NCI-H2227 treated with DMSO at 0.1 percent for 48 hours (cell line): ENCODE measurements at regions not wholly inside any gene's neighbourhood (a gene's known extent, or its start where the extent isn't known, plus 50 kb on each side); places are given as distances from the start of the nearest gene placed in this dataset.
"Not testable (repeated sequence)": the region's sequence is repeated elsewhere in the genome, so short reads cannot be mapped to it uniquely, and the experiment has no call there.

Source experiments
- DNase-seq: peaks from one replicate; lab custom pipeline; 2025; lab: John Stamatoyannopoulos, UW

DNA sequence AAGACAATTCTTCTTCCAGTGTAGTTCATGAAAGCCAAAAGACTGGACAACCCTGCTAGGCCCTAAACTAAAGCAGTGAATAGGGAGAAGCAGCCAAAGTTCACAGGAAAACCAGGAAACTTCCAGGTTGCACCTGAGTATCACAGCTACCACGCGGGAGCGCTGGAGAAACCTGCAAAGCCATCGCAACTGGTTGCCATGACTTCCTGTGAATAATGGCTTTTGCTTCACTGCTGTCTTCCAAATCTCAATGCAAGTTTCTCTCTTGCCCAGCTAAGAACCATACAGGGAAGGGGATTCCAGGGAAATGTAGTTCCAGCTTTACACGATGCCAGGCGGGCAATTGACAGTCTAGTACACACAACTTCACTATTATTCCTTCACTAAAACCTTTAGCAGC, 114.1 kb downstream of the GXYLT1 start:
- no peak for DNase-seq

DNA sequence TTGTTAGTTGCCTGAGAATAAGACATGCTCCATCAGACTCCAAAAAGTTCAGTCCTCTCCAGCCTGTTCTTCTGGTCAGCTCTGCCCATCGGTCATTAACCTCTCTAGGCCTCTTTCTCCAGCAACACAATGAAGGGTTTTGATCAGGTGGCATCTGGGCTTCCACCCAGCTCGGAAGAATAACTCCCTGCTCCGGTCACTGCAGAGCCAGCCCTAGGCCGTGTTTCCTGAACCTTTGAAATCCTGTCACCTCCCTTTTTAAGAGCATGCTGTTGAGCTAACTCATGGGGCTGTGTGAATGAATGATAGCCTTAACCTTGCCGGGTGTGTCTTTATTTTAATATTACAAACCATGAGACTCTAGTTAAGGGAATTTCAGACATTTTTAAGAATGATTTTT, 117.1 kb downstream of the GXYLT1 start:
- no peak for DNase-seq

DNA sequence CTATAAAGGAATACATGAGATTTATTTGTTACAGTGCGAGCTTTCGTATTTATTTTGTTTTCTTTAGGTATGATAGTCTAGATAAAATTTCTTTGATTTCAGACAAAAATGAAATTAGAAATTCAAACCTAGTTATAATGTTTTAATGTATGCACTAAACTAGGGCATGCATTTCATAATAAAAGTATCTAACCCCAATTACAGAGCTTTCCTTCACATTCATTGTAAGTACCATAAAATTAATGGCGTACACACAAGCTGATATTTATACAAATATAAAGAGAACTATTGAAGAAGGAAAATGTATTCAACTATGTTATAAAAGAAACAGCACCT, 120.2 kb downstream of the GXYLT1 start:
- no peak for DNase-seq

DNA sequence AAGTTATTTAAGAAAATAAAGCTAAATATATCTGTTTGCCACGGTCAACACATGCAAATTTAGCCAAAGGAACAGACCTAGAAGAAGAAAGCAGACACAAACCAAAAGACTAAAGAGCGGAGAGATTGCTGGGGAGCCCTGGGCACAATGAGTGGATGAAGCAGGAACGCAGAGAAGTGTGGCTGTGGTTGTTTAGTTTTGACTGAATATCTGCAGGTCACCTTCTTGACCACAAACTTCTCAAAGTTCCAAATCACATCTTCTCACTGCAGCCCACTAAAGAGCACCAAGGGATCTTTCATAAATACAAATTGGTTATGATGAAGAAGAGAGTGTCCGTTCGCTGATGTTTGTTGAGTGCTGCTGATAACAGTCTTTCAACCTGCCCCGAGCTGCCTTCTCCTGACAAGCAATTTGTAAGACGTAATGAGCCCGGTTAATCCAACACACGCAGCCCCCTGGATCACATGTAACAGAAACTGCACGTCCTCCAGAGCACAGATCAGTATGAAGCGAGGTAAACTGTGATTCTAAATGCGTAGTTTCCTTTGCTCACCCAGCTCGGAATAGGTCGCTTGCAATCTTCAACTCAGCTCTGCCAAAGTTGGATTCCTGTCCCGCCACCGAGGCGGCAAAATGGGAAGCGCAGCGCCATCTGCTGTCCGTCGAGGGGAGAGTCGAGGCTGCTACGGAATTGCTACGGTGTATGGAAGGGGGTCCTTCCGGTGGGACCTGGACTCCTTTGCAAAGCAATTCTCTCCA, 120.8 kb downstream of the GXYLT1 start:
- DNase-seq: peak; percentile 19

DNA sequence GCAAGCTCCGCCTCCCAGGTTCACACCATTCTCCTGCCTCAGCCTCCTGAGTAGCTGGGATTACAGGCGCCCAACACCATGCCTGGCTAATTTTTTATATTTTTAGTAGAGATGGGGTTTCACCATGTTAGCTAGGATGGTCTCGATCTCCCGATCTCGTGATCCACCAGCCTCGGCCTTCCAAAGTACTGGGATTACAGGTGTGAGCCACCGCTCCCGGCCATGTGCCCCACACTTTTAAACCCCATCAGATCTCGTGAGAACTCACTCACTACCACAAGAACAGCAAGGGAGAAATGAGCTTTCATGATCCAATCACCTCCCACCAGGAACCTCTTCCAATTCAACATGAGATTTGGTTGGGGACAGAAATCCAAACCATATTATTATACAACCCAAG, 122.7 kb downstream of the GXYLT1 start:
- not testable (repeated sequence) for DNase-seq

DNA sequence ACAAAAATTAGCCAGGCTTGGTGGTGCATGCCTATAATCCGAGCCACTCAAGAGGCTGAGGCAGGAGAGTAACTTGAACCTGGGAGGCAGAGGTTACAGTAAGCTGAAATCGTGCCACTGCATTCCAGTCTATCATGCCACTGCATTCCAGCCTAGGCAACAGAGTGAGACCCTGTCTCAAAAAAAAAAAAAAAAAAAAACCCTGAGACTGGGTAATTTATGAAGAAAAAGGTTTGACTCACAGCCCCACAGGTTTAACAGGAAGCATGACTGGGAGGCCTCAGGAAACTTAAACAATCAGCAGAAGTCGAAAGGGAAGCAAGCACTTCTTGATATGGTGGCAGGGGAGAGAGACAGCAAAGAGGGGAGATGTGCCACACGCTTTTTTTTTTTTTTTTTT, 123.2 kb downstream of the GXYLT1 start:
- DNase-seq: no peak

DNA sequence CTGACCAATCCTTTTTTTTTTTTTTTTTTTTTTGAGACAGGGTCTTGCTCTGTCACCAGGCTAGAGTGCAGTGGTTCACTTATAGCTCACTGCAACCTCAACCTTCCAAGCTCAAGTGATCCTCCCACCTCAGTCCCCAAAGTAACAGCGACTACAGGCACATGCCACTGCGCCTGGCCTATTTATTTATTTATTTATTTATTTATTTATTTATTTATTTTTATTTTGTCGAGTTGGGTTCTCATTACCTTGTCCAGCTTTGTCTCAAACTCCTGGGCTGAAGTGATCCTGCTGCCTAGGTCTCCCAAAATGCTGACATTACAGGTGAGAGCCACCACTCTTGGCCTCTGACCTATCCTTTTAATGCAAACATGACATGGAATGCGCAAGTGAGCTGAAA, 124.4 kb downstream of the GXYLT1 start:
- DNase-seq: no peak

DNA sequence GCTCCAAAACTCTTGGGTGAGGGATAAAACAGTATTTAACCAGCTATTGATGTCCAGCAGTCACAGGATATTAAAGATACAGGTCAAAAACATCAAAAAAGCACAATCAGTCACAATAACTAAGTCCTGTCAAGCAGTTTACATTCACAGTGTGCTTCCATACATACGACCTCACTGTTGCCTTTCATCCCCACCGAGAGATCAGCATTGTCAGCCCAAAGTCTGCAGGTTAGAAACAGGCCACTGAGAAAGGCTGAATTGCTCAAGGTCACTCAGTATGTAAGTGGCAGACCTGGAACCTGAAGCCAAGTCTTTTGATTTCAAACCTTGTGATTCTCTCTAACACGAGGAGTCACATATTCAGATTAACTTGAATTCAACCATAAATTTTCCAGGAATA, 124.9 kb downstream of the GXYLT1 start:
- DNase-seq: no peak

DNA sequence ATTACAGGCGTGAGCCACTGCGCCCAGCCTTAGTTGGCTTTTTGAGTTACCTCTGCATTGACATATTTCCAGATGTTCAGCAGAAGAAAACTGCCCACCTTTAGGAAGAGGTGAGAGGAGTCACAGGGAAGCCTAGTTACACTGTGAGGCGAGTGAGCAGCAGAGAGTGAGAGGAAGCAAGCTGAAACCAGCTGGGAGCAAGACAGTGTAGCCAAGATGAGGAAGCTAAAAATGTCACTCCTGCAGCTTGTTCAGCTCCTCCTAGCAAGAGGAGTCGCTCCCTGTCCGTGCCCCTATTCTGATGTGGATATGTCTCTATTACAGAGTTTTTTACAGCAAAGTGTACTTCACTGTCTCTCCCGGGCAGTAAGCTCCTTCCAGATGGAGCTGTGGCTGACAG, 127.6 kb downstream of the GXYLT1 start:
- DNase-seq: no peak

DNA sequence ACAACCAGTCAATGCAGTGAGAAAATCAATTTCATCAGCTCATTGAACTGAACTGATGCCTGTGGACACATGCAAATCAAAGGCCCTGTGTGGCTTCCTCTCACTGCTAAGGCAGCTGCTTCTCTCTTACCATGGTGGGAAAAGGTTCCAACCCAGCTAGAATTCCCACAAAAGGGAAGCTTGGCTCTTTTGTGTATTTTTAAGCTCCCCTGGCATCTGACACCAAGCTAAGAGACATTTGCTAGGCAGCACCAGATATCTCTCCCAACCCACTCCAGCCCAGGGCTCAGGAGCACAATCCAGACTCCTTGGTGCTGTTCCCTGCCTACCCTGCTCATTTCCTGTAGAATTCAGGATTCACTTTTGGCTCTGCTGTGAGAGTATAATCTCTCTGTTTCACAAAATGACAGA, 129.6 kb downstream of the GXYLT1 start:
- no peak for DNase-seq

DNA sequence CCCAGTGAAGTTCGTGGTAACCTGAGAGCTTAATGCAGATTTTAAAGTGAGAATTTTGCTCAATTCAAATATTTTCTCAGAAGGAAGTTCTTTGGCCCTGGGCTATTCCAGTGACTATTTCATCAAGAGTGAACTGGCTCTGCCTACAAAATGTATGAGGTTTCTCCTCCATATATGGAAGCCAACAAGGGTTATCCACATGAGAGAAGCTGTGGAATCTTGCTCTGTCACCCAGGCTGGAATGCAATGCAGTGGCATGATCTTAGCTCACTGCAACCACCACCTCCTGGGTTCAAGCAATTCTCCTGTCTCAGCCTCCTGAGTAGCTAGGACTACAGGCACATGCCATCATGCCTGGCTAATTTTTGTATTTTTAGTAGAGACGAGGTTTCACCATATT, 132.2 kb downstream of the GXYLT1 start:
- not testable (repeated sequence) for DNase-seq

DNA sequence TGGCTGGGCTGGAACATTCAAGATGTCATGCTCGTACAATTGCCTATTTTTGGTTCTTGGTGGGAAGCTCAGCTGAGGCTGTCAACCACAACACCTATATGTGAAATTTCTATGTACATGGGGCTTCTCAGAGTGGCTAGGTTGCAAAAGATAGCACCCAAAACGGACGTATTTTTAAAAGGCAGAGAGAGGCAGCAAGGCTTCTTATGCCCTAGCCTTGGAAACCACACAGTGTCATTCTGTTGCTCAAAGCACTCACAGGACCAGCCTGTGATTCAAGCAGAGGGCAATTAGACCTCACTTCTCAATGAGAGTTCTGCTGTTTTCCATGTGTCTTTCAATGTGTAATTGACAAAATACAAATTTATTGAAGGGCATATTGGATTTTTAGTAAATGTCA, 134.0 kb downstream of the GXYLT1 start:
- no peak for DNase-seq

DNA sequence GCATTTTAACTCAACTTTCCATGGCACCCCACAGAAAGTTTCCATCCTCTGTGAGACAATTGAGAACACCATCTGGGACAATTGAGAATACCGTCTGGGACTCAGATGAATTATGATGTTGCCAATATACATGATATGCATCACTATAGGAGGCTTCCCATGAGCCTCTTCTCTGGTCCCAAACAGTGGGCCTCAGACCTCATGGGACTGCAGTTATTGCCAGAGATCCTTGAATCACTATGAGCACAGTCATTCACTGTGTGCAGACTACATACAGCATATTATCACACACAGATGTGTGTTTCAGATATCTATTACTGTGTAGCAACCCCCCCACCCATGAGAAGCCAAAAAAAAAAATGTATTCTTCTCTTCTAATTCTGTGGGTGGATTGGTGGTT, 134.4 kb downstream of the GXYLT1 start:
- DNase-seq: no peak

DNA sequence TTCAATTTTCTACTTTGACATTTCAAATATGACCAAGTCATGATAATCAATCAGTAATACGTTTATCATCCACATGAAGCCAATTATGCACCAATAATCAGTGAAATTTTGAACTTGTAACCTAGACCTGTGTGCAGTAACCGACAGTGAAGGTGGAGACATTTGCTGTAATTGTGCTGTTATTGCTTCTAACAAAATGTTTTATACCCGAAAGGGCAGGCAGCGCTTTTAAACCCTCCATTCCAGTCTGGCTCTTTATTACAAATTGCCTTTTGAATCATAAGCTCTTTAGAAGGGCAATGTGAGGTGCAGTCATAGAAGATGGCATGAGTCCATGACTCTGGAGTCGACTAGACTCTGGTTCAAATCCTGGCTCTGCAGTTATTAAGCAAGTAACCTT, 135.7 kb downstream of the GXYLT1 start:
- no peak for DNase-seq

DNA sequence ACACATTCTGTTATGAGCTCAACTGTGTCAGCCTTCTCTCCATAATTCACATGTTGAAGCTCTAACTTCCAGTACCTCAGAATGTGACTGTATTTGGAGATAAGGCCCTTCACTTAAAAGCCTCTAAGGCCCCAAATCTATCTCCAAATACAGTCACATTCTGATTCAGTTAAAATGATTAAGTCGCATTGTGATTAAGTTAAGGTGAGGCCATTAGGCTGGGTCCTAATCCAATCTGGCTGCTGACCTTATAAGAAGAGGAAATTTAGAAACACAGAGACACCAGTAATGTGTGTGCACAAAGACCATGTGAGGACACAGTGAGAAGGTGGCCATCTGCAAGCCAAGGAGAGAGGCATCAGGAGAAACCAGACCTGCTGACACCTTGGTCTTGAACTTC, 141.6 kb downstream of the GXYLT1 start:
- DNase-seq: no peak

DNA sequence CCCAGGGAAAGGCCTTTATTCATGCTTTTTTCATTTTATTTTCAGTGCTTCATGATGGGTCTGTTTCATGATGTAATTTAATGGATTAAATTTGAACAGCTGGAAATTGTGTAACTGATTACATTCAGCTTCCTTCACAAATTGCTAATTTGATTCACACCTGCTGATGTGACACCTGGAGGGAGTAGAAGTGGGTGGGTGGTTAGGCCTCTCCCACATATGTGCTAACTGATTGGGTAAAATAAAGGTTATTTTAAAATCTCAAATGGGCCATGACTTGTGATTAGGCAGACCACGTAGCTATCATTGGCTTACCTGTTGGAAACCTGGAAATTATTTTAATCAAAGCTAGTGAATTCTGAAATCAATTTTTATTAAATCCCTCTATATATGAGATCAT, 142.1 kb downstream of the GXYLT1 start:
- no peak for DNase-seq

DNA sequence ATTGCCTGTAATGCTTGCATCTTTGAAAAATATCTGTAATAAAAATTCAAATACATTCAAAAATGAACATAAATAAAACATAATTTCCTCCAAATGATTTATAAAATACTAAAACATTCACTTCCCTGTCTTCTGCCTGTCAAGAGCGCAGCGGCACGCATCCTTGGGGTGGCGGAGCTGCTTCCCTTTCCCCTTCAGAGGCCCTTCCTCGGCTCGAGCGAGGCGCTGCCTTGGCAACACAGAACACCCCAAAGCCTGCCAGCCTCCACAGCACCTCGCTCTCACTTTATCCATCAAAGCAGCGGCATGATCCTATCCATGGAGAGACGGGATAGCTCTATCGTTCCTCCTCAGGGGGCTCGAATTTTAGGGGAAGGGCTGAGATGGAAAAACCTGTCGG, 146.2 kb downstream of the GXYLT1 start:
- DNase-seq: no peak

DNA sequence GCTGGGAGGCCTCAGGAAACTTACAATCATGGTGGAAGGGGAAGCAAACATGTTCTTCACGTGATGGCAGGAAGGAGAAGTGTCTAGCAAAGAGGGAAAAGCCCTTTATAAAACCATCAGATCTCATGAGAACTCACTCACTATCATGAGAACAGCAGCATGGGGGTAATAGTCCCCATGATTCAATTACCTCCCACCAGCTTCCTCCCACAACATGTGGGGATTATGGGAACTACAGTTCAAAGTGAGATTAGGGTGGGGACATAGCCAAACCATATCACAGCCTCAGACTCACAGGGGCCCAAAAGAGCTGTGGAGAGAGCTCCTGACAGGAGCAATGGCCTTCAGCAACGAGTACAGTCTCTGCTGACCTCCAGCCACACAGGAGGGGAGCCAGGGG, 151.4 kb downstream of the GXYLT1 start:
- DNase-seq: no peak

DNA sequence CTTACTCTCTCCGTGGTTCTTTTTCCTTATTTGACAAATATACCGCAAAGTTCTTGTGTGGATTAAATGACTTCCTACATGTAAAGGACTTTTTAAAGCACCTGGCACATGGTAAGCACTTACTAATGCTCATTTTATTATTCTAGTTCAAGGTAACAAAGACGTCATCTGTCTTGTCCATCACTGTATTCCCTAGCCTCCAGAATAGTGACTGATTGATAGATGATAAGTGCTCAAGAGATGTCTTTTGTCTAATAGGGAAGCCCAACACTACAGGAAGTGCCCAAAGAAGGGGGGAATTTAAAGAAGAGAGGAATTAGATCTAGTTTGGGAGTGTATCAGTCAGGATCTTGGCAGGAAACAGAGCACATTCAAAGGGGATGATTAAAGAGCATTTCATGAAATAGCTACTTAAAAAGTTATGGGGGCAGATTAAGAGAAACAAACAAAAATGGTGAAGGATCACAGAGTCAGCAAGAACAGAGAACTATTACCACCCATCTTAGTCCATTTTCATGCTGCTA, 151.9 kb downstream of the GXYLT1 start:
- no peak for DNase-seq

DNA sequence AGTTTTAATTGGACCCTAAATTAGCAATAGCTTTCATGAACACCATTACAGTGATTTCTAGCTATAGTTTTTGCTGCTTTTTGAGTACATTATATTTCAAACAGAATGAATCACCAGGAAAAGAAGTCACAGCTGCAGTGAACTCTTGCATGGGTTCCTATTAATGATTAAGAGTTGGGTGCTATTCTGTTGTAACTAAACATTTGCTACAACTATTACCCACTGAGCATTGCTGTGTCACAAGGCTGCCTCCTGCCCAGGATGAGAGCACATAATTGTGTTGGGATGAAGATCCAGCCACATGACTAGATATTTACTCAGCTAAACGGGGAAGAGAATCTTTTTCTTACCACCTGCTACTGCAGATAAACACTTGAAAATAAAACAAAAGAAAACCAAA, 152.7 kb downstream of the GXYLT1 start:
- DNase-seq: no peak

DNA sequence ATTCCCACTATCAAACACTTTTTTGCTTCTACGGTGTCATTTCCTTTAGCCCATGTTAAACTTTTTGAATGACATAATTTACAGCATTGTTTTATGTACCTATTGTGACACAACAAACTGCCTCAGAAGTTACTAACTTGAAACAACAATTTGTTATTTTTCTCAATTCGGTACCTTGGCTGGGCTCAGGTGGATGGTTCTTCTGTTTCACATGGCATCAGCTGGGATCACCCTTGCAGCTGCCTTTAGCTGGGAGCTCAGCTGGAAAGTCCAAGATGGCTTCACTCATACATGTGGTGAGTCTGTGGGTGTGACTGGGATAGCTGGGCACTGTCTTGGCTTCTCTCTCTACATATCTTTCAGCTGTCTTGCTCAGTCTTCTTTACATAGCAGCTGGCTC, 156.0 kb downstream of the GXYLT1 start:
- DNase-seq: no peak

DNA sequence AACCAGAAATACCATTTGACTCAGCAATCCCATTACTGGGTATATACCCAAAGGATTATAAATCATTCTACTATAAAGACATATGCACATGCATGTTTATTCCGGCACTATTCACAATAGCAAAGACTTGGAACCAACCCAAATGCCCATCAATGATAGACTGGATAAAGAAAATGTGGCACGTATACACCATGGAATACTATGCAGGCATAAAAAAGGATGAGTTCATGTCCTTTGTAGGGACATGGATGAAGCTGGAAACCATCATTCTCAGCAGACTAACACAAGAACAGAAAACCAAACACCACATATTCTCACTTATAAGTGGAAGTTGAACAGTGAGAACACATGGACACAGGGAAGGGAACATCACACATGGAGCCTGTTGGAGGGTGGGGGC, 158.2 kb downstream of the GXYLT1 start:
- DNase-seq: not testable (repeated sequence)

DNA sequence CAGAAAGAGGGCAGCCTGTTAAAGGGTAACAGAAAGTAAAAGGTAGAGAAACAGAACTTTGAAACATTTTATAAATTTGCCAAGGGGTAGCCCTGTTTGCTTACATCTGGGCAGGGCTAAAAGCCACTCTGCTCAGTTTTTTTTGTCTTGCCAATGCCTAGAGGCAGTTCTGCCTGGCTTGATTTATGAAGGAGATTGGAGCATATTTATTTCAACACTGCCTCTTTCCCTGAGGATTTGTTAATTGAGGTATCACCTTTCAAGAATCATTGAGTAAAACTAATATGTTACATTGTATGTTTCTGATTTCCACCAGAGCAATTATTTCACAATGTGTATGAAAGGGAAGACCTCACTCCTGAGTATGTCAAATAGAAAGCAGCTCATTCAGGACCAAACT, 160.8 kb downstream of the GXYLT1 start:
- DNase-seq: no peak

DNA sequence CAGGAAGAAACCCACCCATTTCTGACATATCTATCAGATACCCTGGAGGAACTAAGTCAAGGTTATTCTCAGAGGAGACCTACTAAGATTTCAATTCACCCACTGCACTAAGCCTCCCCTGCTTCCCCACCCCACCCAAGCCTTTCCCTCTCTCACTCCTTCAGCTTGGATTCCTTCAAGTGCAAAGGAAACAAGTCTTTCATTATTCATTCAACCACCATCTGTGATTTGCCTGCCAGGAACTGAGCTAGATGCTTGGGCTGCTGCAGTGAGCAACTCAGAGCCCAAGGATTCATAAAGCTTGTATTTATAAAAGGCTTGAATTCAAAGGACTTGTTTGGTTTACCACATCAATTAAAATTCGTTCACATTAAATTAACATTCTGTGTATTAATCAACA, 161.3 kb downstream of the GXYLT1 start:
- no peak for DNase-seq
